ENCODE measurements at regions not wholly inside any gene's neighbourhood (a gene's known extent, or its start where the extent isn't known, plus 50 kb on each side); places are given as distances from the start of the nearest gene placed in this dataset.

- no peak for DNase-seq (ENCODE audit: low spot score)
These were observed 421.3 kb downstream of the NPHP4 start for GRCh38 chr1:5570931-5571330.

GRCh38 chr1:5568321-5568720 lies 423.9 kb downstream of the NPHP4 start:
- no peak for DNase-seq (ENCODE audit: low spot score)

GRCh38 chr1:5567839-5568238 lies 424.4 kb downstream of the NPHP4 start:
- no peak for DNase-seq (ENCODE audit: low spot score)

- no peak for DNase-seq (ENCODE audit: low spot score)
These were observed 425.3 kb downstream of the NPHP4 start for GRCh38 chr1:5566924-5567323.

- DNase-seq (ENCODE audit: low spot score) = no peak
These were observed 426.7 kb downstream of the NPHP4 start for GRCh38 chr1:5565281-5566125.

- DNase-seq (ENCODE audit: low spot score) = no peak
These were observed 427.5 kb downstream of the NPHP4 start for GRCh38 chr1:5564578-5565257.

GRCh38 chr1:5563861-5564577 lies 428.2 kb downstream of the NPHP4 start:
- no peak for DNase-seq (ENCODE audit: low spot score)

- no peak for DNase-seq (ENCODE audit: low spot score)
These were observed 429.5 kb downstream of the NPHP4 start for GRCh38 chr1:5562769-5563168.

GRCh38 chr1:5562331-5562730 lies 429.9 kb downstream of the NPHP4 start:
- no peak for DNase-seq (ENCODE audit: low spot score)

GRCh38 chr1:5559078-5559477 lies 433.1 kb downstream of the NPHP4 start:
- no peak for DNase-seq (ENCODE audit: low spot score)

- DNase-seq (ENCODE audit: low spot score) = no peak
These were observed 436.4 kb downstream of the NPHP4 start for GRCh38 chr1:5555853-5556252.

- DNase-seq (ENCODE audit: low spot score) = no peak
These were observed 437.4 kb downstream of the NPHP4 start for GRCh38 chr1:5554784-5555183.

- DNase-seq (ENCODE audit: low spot score) = no peak
These were observed 438.1 kb downstream of the NPHP4 start for GRCh38 chr1:5554111-5554510.

- DNase-seq (ENCODE audit: low spot score) = no peak
These were observed 439.3 kb downstream of the NPHP4 start for GRCh38 chr1:5552787-5553484.

- no peak for DNase-seq (ENCODE audit: low spot score)
These were observed 440.8 kb downstream of the NPHP4 start for GRCh38 chr1:5551274-5551975.

GRCh38 chr1:5548266-5548665 lies 444.0 kb downstream of the NPHP4 start:
- DNase-seq (ENCODE audit: low spot score) = no peak

GRCh38 chr1:5543235-5543634 lies 449.0 kb downstream of the NPHP4 start:
- no peak for DNase-seq (ENCODE audit: low spot score)

GRCh38 chr1:5532811-5533210 lies 459.4 kb downstream of the NPHP4 start:
- no peak for DNase-seq (ENCODE audit: low spot score)

- no peak for DNase-seq (ENCODE audit: low spot score)
These were observed 465.2 kb downstream of the NPHP4 start for GRCh38 chr1:5526822-5527551.

GRCh38 chr1:5526385-5526750 lies 465.9 kb downstream of the NPHP4 start:
- DNase-seq (ENCODE audit: low spot score) = no peak
